D341Med (cell line): ENCODE measurements at regions not wholly inside any gene's neighbourhood (a gene's known extent, or its start where the extent isn't known, plus 50 kb on each side); places are given as distances from the start of the nearest gene placed in this dataset.
"Not testable (repeated sequence)": the region's sequence is repeated elsewhere in the genome, so short reads cannot be mapped to it uniquely, and the experiment has no call there.

Experiments
- DNase-seq: peaks from one replicate; pipeline ENCODE4 v3.0.0; 2012; ENCODE audit warnings: low spot score

DNA sequence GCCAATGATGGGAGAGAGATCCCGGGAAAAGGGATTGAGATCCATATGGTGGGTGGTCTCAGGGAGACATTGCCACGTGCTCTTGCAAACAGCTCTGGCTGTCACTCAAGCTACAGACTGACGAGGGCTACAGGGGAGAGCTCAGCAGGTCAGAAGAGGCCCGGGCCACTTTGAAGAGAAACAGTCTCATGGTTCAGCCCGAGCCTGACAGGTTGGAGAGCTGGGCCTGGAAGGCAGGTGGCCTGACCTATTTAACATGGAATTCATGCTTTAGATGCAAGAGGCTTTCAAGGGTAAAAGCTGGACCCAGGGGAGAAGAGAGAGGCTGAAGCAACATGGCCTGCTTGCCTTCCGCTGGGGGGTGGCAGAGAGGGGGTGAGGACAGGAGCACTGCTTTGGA, 81.0 kb upstream of the BRD7 start:
- DNase-seq = no peak

- DNase-seq = no peak
These were observed 80.2 kb upstream of the BRD7 start for GRCh38 chr16:50448981-50449380.

- DNase-seq = peak; percentile 53
These were observed 79.7 kb upstream of the BRD7 start for GRCh38 chr16:50448522-50448921.

- not testable (repeated sequence) for DNase-seq
These were observed 78.6 kb upstream of the BRD7 start for GRCh38 chr16:50447386-50447785.

DNA sequence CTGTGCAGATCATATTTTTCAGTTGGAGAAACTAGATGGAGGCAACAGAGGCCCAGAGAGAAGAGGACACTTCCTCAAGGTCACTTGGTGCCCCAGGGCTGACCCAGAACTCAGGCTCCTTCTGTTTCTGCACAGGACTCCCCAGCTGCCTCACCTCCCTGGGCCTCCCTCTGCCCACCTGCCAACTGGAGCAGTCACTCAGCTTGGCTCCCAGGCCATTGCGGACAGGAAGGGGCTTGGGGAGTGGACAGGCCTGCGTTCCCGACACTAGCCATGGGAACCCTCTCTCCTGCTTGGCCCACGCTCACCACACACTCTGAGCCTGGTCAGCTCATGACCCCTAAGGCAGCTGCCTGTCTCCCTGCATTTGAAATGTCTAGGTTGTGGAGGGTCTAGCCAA, 78.1 kb upstream of the BRD7 start:
- DNase-seq = no peak

GRCh38 chr16:50445621-50446555, 77.1 kb upstream of the BRD7 start:
- DNase-seq = no peak

GRCh38 chr16:50444526-50444925, 75.7 kb upstream of the BRD7 start:
- no peak for DNase-seq

DNA sequence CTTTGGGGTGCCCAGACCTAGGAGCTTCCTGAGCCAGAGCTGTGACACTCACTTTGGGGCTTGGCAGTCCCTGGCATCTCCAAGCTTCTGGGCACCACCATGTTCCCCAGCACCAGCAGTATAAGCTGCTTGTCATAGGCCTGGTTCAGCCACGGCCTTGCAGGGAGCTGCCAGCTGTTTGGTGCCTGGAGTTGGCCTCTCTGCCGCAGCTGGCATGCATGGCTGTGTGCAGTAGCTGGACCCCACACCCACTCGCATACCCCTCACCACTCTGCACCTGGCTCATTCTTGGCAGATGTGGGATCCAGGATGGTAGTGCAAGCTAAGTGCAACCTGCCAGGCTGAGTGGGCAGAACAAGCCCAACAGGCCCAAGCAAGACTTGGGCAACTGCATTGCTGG, 73.4 kb upstream of the BRD7 start:
- DNase-seq = no peak

- no peak for DNase-seq
These were observed 72.8 kb upstream of the BRD7 start for GRCh38 chr16:50441486-50442157.

- DNase-seq = no peak
These were observed 72.2 kb upstream of the BRD7 start for GRCh38 chr16:50440991-50441390.

- DNase-seq = peak; percentile 0
These were observed 71.7 kb upstream of the BRD7 start for GRCh38 chr16:50440531-50440930.

DNA sequence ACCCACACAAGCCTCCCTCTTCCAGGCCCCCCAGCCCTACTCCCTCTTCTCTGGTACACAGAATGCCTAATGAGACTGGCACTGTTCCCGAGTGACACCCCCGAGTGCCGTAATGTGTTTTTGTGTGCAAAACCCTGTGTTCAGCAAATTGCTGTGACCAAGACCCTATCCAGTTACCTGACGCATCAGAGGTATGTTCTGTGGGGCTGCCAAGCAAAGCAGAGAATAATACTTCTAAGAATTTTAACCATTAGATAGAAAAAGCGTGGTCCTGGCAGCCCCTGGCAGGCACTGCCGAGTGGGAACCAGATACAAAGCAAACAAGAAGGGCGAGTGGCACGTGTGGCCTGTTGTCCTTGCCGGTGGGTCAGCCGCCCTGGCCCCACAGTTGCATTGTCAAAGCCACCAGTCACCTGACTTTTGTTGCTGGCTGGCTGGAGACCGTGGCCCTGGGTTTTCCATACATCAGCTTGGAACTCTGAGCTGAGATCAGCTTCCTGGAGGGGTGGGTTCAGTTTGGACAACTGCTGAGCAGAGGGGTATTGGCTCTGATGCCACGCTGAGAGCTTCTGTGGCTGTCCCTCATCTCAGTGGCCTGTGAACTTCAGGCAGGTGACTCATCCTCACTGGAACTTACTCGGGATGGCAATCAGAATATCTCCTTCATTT, 69.1 kb upstream of the BRD7 start:
- peak; percentile 10 for DNase-seq

DNA sequence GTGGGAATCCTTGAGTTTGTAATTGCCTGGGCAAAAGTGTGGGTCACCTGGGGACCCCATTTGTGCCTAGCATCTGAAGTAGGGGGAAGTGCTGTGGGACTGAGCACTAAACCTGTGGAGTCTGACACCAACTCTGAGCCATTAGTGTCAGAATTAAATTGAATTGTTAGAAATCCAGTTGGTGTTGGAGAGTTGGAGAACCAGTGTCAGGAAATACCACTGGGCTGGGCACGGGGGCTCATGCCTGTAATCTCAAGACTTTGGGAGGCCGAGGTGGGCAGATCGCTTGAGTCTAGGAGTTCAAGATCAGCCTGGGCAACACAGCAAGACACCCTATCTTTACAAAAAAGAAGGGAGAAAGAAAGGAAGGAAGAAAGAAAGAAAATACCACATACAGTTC, 67.5 kb upstream of the BRD7 start:
- no peak for DNase-seq

DNA sequence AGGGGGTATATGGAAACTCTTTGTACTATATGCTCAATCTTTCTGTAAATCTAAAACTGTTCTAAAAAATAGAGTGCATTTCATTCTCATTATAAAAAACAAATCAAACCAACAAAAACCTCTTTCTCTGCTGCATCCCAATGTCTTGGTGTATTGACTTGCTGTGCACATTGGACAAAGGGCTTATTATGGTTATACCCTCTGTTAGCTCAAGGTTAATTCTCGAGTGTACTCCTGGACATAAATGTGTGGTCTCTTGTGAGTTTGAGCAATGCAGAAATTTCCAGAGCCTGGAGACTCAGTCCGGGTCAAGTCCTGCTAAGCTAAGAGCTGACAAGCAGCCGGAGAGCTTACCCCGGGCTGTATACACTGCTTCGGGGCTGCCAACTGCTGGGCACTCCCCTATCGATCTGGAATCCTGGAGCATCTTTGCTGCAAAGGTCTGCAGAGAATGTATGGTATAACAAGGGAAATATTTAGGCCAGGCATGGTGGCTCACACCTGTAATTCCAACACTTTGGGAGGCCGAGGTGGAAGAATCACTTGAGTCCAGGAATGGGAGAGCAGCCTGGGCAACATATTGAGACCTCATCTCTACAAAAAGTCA, 66.2 kb upstream of the BRD7 start:
- peak; percentile 4 for DNase-seq

GRCh38 chr16:50430076-50430475, 61.3 kb upstream of the BRD7 start:
- peak; percentile 5 for DNase-seq

GRCh38 chr16:50428742-50429141, 60.0 kb upstream of the BRD7 start:
- no peak for DNase-seq

DNA sequence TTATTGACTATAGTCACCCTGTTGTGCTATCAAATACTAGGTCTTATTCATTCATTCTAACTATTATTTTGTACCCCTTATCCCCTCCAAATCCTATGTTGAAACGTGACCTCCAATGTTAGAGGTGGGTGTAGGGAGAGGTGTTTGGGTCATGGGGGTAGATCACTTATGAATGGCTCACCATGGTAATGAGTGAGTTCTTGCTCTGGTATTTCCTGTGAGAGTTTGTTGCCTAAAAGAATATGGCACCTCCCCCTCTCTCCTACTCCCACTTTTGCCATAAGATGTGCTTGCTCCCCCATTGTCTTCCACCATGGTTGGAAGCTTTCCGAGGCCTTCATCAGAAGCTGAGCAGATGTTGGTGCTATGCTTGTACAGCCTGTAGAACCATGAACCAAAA, 59.3 kb upstream of the BRD7 start:
- DNase-seq = no peak

GRCh38 chr16:50427107-50427506, 58.3 kb upstream of the BRD7 start:
- no peak for DNase-seq

- DNase-seq = no peak
These were observed 56.9 kb upstream of the BRD7 start for GRCh38 chr16:50425648-50426047.

- DNase-seq = no peak
These were observed 56.3 kb upstream of the BRD7 start for GRCh38 chr16:50425044-50425443.

DNA sequence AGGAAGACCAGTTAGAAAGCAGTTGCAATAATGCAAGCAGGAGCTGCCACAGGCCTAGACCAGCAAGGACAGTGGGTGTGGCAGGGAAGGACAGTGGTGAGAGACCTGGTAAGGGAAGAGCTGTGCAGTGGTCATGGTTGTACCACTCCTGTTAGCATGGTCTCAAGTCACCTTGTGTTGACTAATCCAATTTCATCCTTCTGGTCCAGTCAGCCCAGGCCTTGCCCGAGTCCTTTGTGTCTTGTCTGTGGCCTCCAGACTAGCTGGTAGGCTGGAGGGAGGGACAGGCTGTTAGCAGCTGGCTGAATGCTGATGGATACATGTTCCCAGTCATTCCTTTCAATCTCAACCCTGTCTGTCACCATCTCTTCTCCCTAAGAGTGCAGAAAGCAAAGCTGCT, 54.1 kb upstream of the BRD7 start:
- DNase-seq = peak; percentile 1

DNA sequence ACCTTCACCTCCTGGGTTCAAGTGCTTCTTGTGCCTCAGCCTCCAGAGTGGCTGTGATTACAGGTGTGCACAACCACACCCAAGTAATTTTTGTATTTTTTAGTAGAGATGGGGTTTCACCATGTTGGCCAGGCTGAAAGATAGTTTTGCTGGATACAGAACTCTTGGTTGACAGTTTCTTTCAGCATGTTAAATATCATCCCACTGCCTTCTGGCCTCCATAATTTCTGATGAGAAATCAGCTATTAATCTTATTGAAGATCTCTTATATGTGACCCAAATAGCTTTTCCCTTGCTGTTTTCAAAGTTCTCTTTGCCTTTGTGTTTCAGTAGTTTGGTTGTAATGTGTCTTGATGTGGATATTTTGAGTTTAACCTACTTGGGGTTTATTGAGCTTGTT, 50.3 kb upstream of the BRD7 start:
- DNase-seq = no peak
